ENCODE measurements at regions not wholly inside any gene's neighbourhood (a gene's known extent, or its start where the extent isn't known, plus 50 kb on each side); places are given as distances from the start of the nearest gene placed in this dataset.

GRCh38 chr18:41754332-41754731 is 200.7 kb upstream of the PIK3C3 start:
- Histone ChIP-seq H3K9ac (ENCODE audit: low read length) (no peak overlapping the region), H3K4me3 (ENCODE audit: insufficient read depth, low read depth, low read length) (no peak overlapping the region), H3K79me2 (ENCODE audit: insufficient read depth, low read length) (no peaks in the 10 kb centered on the region), H3K27ac (ENCODE audit: low read depth, low read length) (no peak overlapping the region), H3K4me1 (ENCODE audit: insufficient read depth, low read length) (no peaks in the 10 kb centered on the region), H3K4me2 (ENCODE audit: low read length) (no peak overlapping the region), H3K9me3 (ENCODE audit: insufficient read depth, low read depth, low read length) (no peaks in the 10 kb centered on the region), H3K27me3 (ENCODE audit: insufficient read depth, low read length) (no peaks in the 10 kb centered on the region), H4K20me1 (ENCODE audit: insufficient read depth, low read length) (no peaks in the 10 kb centered on the region), H3K36me3 (ENCODE audit: insufficient read depth, low read length) (no peaks in the 10 kb centered on the region), H2AFZ (ENCODE audit: low read depth, low read length) (no peak overlapping the region)
- Mint-ChIP-seq H3K36me3 (ENCODE audit: low read depth, unreplicated experiment) (no peaks in the 10 kb centered on the region), H3K27ac (ENCODE audit: unreplicated experiment) (no peak overlapping the region), H3K9me3 (ENCODE audit: unreplicated experiment) (no peaks in the 10 kb centered on the region), H3K4me3 (ENCODE audit: unreplicated experiment) (no peak overlapping the region), H3K4me1 (ENCODE audit: low read depth, unreplicated experiment) (no peaks in the 10 kb centered on the region), H3K27me3 (ENCODE audit: low read depth, unreplicated experiment) (no peaks in the 10 kb centered on the region)
- FAIRE-seq (no peak), DNase-seq (ENCODE audit: low read depth) (no peak)
- TF ChIP-seq EZH2 (IDR thresholded peaks at IDR 0.05; ENCODE audit: insufficient read depth, low read length) (no peak), CTCF (IDR thresholded peaks at IDR 0.05; ENCODE audit: insufficient read depth, low read depth, low read length) (no peak)

- Mint-ChIP-seq H3K4me1 (ENCODE audit: low read depth, unreplicated experiment) (no peaks in the 10 kb centered on the region), H3K27ac (ENCODE audit: unreplicated experiment) (no peak overlapping the region), H3K27me3 (ENCODE audit: low read depth, unreplicated experiment) (no peaks in the 10 kb centered on the region), H3K36me3 (ENCODE audit: low read depth, unreplicated experiment) (no peaks in the 10 kb centered on the region), H3K4me3 (ENCODE audit: unreplicated experiment) (no peak overlapping the region), H3K9me3 (ENCODE audit: unreplicated experiment) (no peaks in the 10 kb centered on the region)
- TF ChIP-seq CTCF (IDR thresholded peaks at IDR 0.05; ENCODE audit: insufficient read depth, low read depth, low read length): no peak
- no peak for TF ChIP-seq EZH2 (IDR thresholded peaks at IDR 0.05; ENCODE audit: insufficient read depth, low read length)
- H3K4me1 ChIP-seq (ENCODE audit: insufficient read depth, low read length): no peaks in the 10 kb centered on the region
- H3K36me3 ChIP-seq (ENCODE audit: insufficient read depth, low read length): no peaks in the 10 kb centered on the region
- H4K20me1 ChIP-seq (ENCODE audit: insufficient read depth, low read length): no peaks in the 10 kb centered on the region
- H3K79me2 ChIP-seq (ENCODE audit: insufficient read depth, low read length): no peaks in the 10 kb centered on the region
- H3K4me3 ChIP-seq (ENCODE audit: insufficient read depth, low read depth, low read length): no peak overlapping the region
- H3K27ac ChIP-seq (ENCODE audit: low read depth, low read length): no peak overlapping the region
- H3K4me2 ChIP-seq (ENCODE audit: low read length): no peak overlapping the region
- FAIRE-seq (no peak), DNase-seq (ENCODE audit: low read depth) (peak; percentile 14)
- no peak overlapping the region for H3K9ac ChIP-seq (ENCODE audit: low read length)
- H2AFZ ChIP-seq (ENCODE audit: low read depth, low read length): no peak overlapping the region
- H3K9me3 ChIP-seq (ENCODE audit: insufficient read depth, low read depth, low read length): no peaks in the 10 kb centered on the region
- no peaks in the 10 kb centered on the region for H3K27me3 ChIP-seq (ENCODE audit: insufficient read depth, low read length)
These were observed 201.2 kb upstream of the PIK3C3 start for GRCh38 chr18:41753826-41754225.

- no peaks in the 10 kb centered on the region for H3K36me3 Mint-ChIP-seq (ENCODE audit: low read depth, unreplicated experiment)
These were observed 202.2 kb upstream of the PIK3C3 start for GRCh38 chr18:41752826-41753225.

More at GRCh38 chr18:41752826-41753225, 202.2 kb upstream of the PIK3C3 start:
- Histone ChIP-seq H3K4me1 (ENCODE audit: insufficient read depth, low read length) (no peaks in the 10 kb centered on the region), H3K27me3 (ENCODE audit: insufficient read depth, low read length) (no peaks in the 10 kb centered on the region), H3K9me3 (ENCODE audit: insufficient read depth, low read depth, low read length) (no peaks in the 10 kb centered on the region), H3K4me2 (ENCODE audit: low read length) (no peak overlapping the region), H3K9ac (ENCODE audit: low read length) (no peak overlapping the region), H3K36me3 (ENCODE audit: insufficient read depth, low read length) (no peaks in the 10 kb centered on the region), H4K20me1 (ENCODE audit: insufficient read depth, low read length) (no peaks in the 10 kb centered on the region), H3K4me3 (ENCODE audit: insufficient read depth, low read depth, low read length) (no peak overlapping the region), H3K79me2 (ENCODE audit: insufficient read depth, low read length) (no peaks in the 10 kb centered on the region), H3K27ac (ENCODE audit: low read depth, low read length) (no peak overlapping the region), H2AFZ (ENCODE audit: low read depth, low read length) (no peak overlapping the region)
- no peaks in the 10 kb centered on the region for H3K4me1 Mint-ChIP-seq (ENCODE audit: low read depth, unreplicated experiment)
- no peak for TF ChIP-seq CTCF (IDR thresholded peaks at IDR 0.05; ENCODE audit: insufficient read depth, low read depth, low read length)
- no peak overlapping the region for H3K4me3 Mint-ChIP-seq (ENCODE audit: unreplicated experiment)
- H3K27ac Mint-ChIP-seq (ENCODE audit: unreplicated experiment): no peak overlapping the region
- H3K27me3 Mint-ChIP-seq (ENCODE audit: low read depth, unreplicated experiment): no peaks in the 10 kb centered on the region
- DNase-seq (ENCODE audit: low read depth) (no peak), FAIRE-seq (no peak)
- no peaks in the 10 kb centered on the region for H3K9me3 Mint-ChIP-seq (ENCODE audit: unreplicated experiment)
